ENCODE measurements at regions not wholly inside any gene's neighbourhood (a gene's known extent, or its start where the extent isn't known, plus 50 kb on each side); places are given as distances from the start of the nearest gene placed in this dataset.

- ChIA-PET CTCF (no interaction called here), POLR2A (no interaction called here)
- TF ChIP-seq CTCF (IDR thresholded peaks at IDR 0.05) (no peak), E2F1 (CRISPR knock-in tag; IDR thresholded peaks at IDR 0.05) (no peak), ATF2 (CRISPR knock-in tag; IDR thresholded peaks at IDR 0.05; ENCODE audit: borderline replicate concordance, low read depth) (no peak), USF1 (CRISPR knock-in tag; IDR thresholded peaks at IDR 0.05) (no peak), E2F5 (CRISPR knock-in tag; IDR thresholded peaks at IDR 0.05) (no peak), ERG (CRISPR knock-in tag; IDR thresholded peaks at IDR 0.05) (no peak), ZBTB43 (CRISPR knock-in tag; IDR thresholded peaks at IDR 0.05) (no peak), STAT6 (CRISPR knock-in tag; conservative IDR thresholded peaks at IDR 0.05; ENCODE audit: low read depth) (no peak), ATF6 (CRISPR knock-in tag; IDR thresholded peaks at IDR 0.05) (no peak), JAZF1 (CRISPR knock-in tag; IDR thresholded peaks at IDR 0.05) (no peak), EMX1 (CRISPR knock-in tag; IDR thresholded peaks at IDR 0.05) (no peak), CDX4 (CRISPR knock-in tag; IDR thresholded peaks at IDR 0.05; ENCODE audit: borderline replicate concordance) (no peak), CREM (CRISPR knock-in tag; IDR thresholded peaks at IDR 0.05) (no peak), CREB1 (CRISPR knock-in tag; IDR thresholded peaks at IDR 0.05) (no peak), FOXJ3 (CRISPR knock-in tag; IDR thresholded peaks at IDR 0.05; ENCODE audit: borderline replicate concordance) (no peak), ZNF317 (CRISPR knock-in tag; IDR thresholded peaks at IDR 0.05; ENCODE audit: borderline replicate concordance, low read depth) (no peak), FOXP4 (CRISPR knock-in tag; IDR thresholded peaks at IDR 0.05) (no peak), NFATC4 (CRISPR knock-in tag; IDR thresholded peaks at IDR 0.05) (no peak), SOX15 (CRISPR knock-in tag; IDR thresholded peaks at IDR 0.05) (no peak)
- H3K9me3 Mint-ChIP-seq, result peaks cover 6% of the 10 kb centered on the region
- peaks cover 9% of the 10 kb centered on the region for H3K4me1 Mint-ChIP-seq
- H3K27me3 Mint-ChIP-seq (ENCODE audit: low read depth), result peaks cover under 1% of the 10 kb centered on the region; the same call in 1 of the 2 replicates
- ATAC-seq, result no peak
- H3K36me3 Mint-ChIP-seq, result no peaks in the 10 kb centered on the region
- DNase-seq (ENCODE audit: low spot score), result no peak
- H3K27ac Mint-ChIP-seq, result no peak overlapping the region
- H3K4me3 Mint-ChIP-seq, result no peak overlapping the region
These were observed 99.4 kb downstream of the RBFOX3 start for GRCh38 chr17:79511471-79511870.

All from WTC11 (cell line).